DMS 273 (cell line): ENCODE measurements at regions not wholly inside any gene's neighbourhood (a gene's known extent, or its start where the extent isn't known, plus 50 kb on each side); places are given as distances from the start of the nearest gene placed in this dataset.
A peak's percentile ranks its signal among the peaks of the same experiment; 100 is the strongest.

Experiments
- DNase-seq: peaks from one replicate; lab custom pipeline; 2025; ENCODE audit not compliant: unreplicated experiment; lab: John Stamatoyannopoulos, UW

- DNase-seq: peak; percentile 83
These were observed 50.7 kb upstream of the PAIP2B start for GRCh38 chr2:71277536-71278103.

GRCh38 chr2:71277147-71277475, 50.2 kb upstream of the PAIP2B start:
- DNase-seq: no peak

- DNase-seq: peak; percentile 98
These were observed 49.6 kb upstream of the PAIP2B start for GRCh38 chr2:71276311-71277146.
